Mesenchymal stem cell (in vitro differentiated cells and primary cell): ENCODE measurements at regions not wholly inside any gene's neighbourhood (a gene's known extent, or its start where the extent isn't known, plus 50 kb on each side); places are given as distances from the start of the nearest gene placed in this dataset.

Experiments used
- DNase-seq: peaks from one replicate; pipeline ENCODE4 v3.0.0-alpha.2; 2013
- H2AFZ ChIP-seq: one replicate; pipeline ENCODE4 v1.6.1; 2013; ENCODE audit warnings: low read depth, mild to moderate bottlenecking, control low read depth, inconsistent platforms, low read length, moderate library complexity
- H2AK5ac ChIP-seq: 2 replicates; pipeline ENCODE4 v1.6.1; 2013; ENCODE audit warnings: low read length, moderate library complexity, mild to moderate bottlenecking, inconsistent platforms; ENCODE audit not compliant: severe bottlenecking
- H2BK120ac ChIP-seq: one replicate; pipeline ENCODE4 v1.6.1; 2013; ENCODE audit warnings: low read depth, mild to moderate bottlenecking, inconsistent platforms, low read length, moderate library complexity
- H2BK12ac ChIP-seq, 2 experiments: one replicate each; pipeline ENCODE4 v1.6.1; 2013; ENCODE audit warnings: inconsistent platforms in 2 of 2, low read length in 2 of 2, mild to moderate bottlenecking in 2 of 2, moderate library complexity in 2 of 2, control low read depth in 1 of 2
- H2BK15ac ChIP-seq: one replicate; pipeline ENCODE4 v1.6.1; 2013; ENCODE audit warnings: mild to moderate bottlenecking, low read depth, inconsistent platforms; ENCODE audit not compliant: poor library complexity, severe bottlenecking
- H2BK5ac ChIP-seq: 2 replicates; pipeline ENCODE4 v1.6.1; 2013; ENCODE audit warnings: low read depth, mild to moderate bottlenecking, low read length, control low read depth, inconsistent platforms; ENCODE audit not compliant: poor library complexity, severe bottlenecking
- H3K14ac ChIP-seq, 2 experiments: one replicate each; pipeline ENCODE4 v1.6.1; 2013; ENCODE audit warnings: inconsistent platforms in 2 of 2, low read length in 2 of 2, control low read depth in 1 of 2, mild to moderate bottlenecking in 1 of 2, moderate library complexity in 1 of 2
- H3K18ac ChIP-seq, 2 experiments: one replicate each; pipeline ENCODE4 v1.6.1; 2013; ENCODE audit warnings: inconsistent platforms in 2 of 2, low read length in 2 of 2, control low read depth in 1 of 2, low read depth in 1 of 2, mild to moderate bottlenecking in 1 of 2
- H3K23ac ChIP-seq, 2 experiments: one replicate each; pipeline ENCODE4 v1.6.1; 2013; ENCODE audit warnings: inconsistent platforms in 2 of 2, low read length in 2 of 2, mild to moderate bottlenecking in 2 of 2, moderate library complexity in 2 of 2, control low read depth in 1 of 2
- H3K27ac ChIP-seq: 2 replicates; pipeline ENCODE4 v1.5.1; 2013; ENCODE audit warnings: mild to moderate bottlenecking, moderate library complexity, low read length, control low read depth, inconsistent platforms; ENCODE audit not compliant: poor library complexity, severe bottlenecking
- H3K27me3 ChIP-seq, 2 experiments: 2 replicates each; pipeline versions ENCODE4 v1.6.1 to v1.7.0; 2013; ENCODE audit warnings: low read length in 2 of 2, mild to moderate bottlenecking in 2 of 2, moderate library complexity in 2 of 2, control low read depth in 1 of 2, inconsistent platforms in 1 of 2; ENCODE audit not compliant: control insufficient read depth in 1 of 2, insufficient read depth in 1 of 2
- H3K36me3 ChIP-seq, 2 experiments: 2 replicates each; pipeline versions ENCODE4 v1.6.1 to v1.7.0; 2013; ENCODE audit warnings: low read length in 2 of 2, control low read depth in 1 of 2, inconsistent platforms in 1 of 2, low read depth in 1 of 2, mild to moderate bottlenecking in 1 of 2; ENCODE audit not compliant: insufficient read depth in 2 of 2, control insufficient read depth in 1 of 2
- H3K4ac ChIP-seq, 2 experiments: one replicate each; pipeline ENCODE4 v1.6.1; 2013; ENCODE audit warnings: inconsistent platforms in 2 of 2, low read length in 2 of 2, mild to moderate bottlenecking in 2 of 2, moderate library complexity in 2 of 2, control low read depth in 1 of 2, low read depth in 1 of 2
- H3K4me1 ChIP-seq: 2 replicates; pipeline ENCODE4 v1.6.1; 2013; ENCODE audit warnings: low read depth, low read length, control low read depth; ENCODE audit not compliant: control insufficient read depth, insufficient read depth
- H3K4me2 ChIP-seq: 2 replicates; pipeline ENCODE4 v1.6.1; 2013; ENCODE audit warnings: low read length, mild to moderate bottlenecking, inconsistent platforms; ENCODE audit not compliant: poor library complexity, severe bottlenecking
- H3K4me3 ChIP-seq, 2 experiments: 2 replicates each; pipeline versions ENCODE4 v1.5.1 to v1.7.0; 2013; ENCODE audit warnings: low read length in 2 of 2, mild to moderate bottlenecking in 2 of 2, control low read depth in 1 of 2, low read depth in 1 of 2; ENCODE audit not compliant: insufficient read depth in 1 of 2
- H3K79me1 ChIP-seq: replicated peaks from 2 replicates; pipeline ENCODE4 v1.6.1; 2013; ENCODE audit warnings: mild to moderate bottlenecking, control low read depth, low read length, inconsistent platforms; ENCODE audit not compliant: poor library complexity, severe bottlenecking
- H3K9ac ChIP-seq: 2 replicates; pipeline ENCODE4 v1.7.0; 2013; ENCODE audit warnings: mild to moderate bottlenecking, low read length, moderate library complexity
- H3K9me3 ChIP-seq: 2 replicates; pipeline ENCODE4 v1.7.0; 2013; ENCODE audit warnings: mild to moderate bottlenecking, low read length; ENCODE audit not compliant: control insufficient read depth
- H4K8ac ChIP-seq: one replicate; pipeline ENCODE4 v1.6.1; 2013; ENCODE audit warnings: inconsistent platforms, mild to moderate bottlenecking, low read length, moderate library complexity
- H4K91ac ChIP-seq: one replicate; pipeline ENCODE4 v1.6.1; 2013; ENCODE audit warnings: mild to moderate bottlenecking, low read length, inconsistent platforms
- WGBS: methylation state at CpG from one replicate; pipeline ENCODE4 v1.1.7; 2013; ENCODE audit warnings: mixed read lengths; 5-methylcytosine and 5-hydroxymethylcytosine counted together

DNA sequence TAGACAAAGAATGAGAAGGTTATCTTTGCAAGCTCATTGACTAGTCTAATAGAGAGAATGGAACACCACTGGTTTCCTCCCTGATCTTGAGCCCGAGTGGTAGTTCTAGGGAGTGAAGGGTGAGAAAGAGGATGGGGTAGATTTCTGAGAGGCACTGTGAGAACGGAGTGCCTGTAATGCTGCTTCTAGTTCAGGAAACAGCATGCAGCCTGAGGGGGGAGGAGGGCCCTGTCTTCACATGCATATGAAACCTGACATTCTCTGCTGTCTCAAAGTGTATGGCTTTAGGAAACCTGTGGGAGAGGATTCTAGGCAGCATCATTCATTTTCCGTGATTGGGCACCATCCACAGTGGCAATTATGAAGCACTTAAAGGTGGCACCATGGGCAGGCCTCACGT lies 259.4 kb upstream of the MAN1A1 start:
- Histone ChIP-seq H3K27me3 (no peaks in the 10 kb centered on the region), H3K14ac (no peak overlapping the region), H3K27ac (no peak overlapping the region), H2BK12ac (no peak overlapping the region), H3K4me3 (no peak overlapping the region), H3K4me2 (no peak overlapping the region), H2BK5ac (no peak overlapping the region), H3K18ac (no peak overlapping the region), H3K4me1 (peaks cover 2% of the 10 kb centered on the region), H3K9me3 (no peaks in the 10 kb centered on the region), H3K79me1 (no peaks in the 10 kb centered on the region), H4K8ac (no peak overlapping the region), H3K36me3 (no peaks in the 10 kb centered on the region), H2BK15ac (no peak overlapping the region), H3K23ac (no peak overlapping the region), H3K9ac (no peak overlapping the region), H2AFZ (no peak overlapping the region), H2BK120ac (no peak overlapping the region), H3K4ac (no peak overlapping the region), H4K91ac (no peak overlapping the region), H2AK5ac (no peak overlapping the region)
- no peak for DNase-seq
- 89% methylated on average over 4 of the region's 4 CpGs for WGBS

DNA sequence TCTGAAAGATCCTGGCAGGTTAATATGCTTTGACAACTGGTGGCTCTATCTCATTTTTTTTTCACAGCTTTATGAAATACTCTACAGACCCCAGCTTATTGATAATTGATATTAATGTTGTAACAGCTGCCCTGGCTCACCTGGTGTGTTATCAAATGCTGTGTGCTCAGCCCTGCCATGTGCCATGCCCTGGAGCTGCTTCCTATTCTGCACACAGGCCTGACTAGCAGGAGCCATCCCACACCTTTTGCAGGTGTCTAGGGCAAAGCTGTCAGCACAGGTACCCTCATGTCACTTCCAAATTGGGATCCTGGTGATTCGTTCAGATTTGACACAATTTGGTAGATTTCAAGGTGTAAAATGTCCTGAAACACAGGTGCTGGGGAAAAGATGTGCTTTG lies 254.6 kb upstream of the MAN1A1 start:
- Histone ChIP-seq H3K4ac (no peak overlapping the region), H3K9me3 (no peaks in the 10 kb centered on the region), H3K4me1 (no peaks in the 10 kb centered on the region), H2BK120ac (no peak overlapping the region), H3K9ac (no peak overlapping the region), H3K36me3 (no peaks in the 10 kb centered on the region), H3K27me3 (no peaks in the 10 kb centered on the region), H3K23ac (no peak overlapping the region), H3K4me3 (no peak overlapping the region), H3K4me2 (no peak overlapping the region), H3K79me1 (no peaks in the 10 kb centered on the region), H3K27ac (no peak overlapping the region), H4K8ac (no peak overlapping the region), H2AK5ac (no peak overlapping the region), H2BK12ac (no peak overlapping the region), H3K18ac (peak overlapping the region in 1 of 2 experiments; percentile 37), H2BK15ac (no peak overlapping the region), H4K91ac (no peak overlapping the region), H3K14ac (no peak overlapping the region), H2AFZ (no peak overlapping the region), H2BK5ac (no peak overlapping the region)
- DNase-seq: no peak
- 86% methylated on average over 1 of the region's 1 CpG for WGBS

DNA sequence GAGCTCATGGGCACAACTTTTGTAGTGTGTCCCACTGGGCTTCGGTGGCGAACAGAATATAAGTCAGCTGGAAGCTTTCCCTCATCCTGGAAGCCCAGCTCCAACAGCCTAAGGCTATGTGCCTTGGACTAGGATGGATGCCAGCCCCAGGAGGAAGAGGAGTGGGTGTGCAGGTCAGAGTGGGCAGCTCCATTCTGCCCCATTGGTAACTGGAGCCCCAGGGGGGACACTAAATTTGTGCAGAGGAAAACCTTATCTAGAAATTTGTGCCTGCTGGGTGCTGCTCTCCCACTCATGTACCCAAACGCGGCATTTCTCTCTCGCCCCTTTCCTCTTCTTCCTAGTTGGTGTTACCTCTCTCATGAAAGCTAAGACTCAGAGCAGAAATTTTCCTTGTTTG lies 253.9 kb upstream of the MAN1A1 start:
- no peaks in the 10 kb centered on the region for H3K36me3 ChIP-seq
- no peak overlapping the region for H3K18ac ChIP-seq
- H3K9me3 ChIP-seq: no peaks in the 10 kb centered on the region
- H3K9ac ChIP-seq: no peak overlapping the region
- no peak overlapping the region for H2BK5ac ChIP-seq
- H3K27me3 ChIP-seq: no peaks in the 10 kb centered on the region
- no peak overlapping the region for H2BK120ac ChIP-seq
- H4K8ac ChIP-seq: no peak overlapping the region
- H2AK5ac ChIP-seq: no peak overlapping the region
- H3K4ac ChIP-seq: no peak overlapping the region
- no peak overlapping the region for H3K23ac ChIP-seq
- no peak overlapping the region for H3K4me3 ChIP-seq
- no peak overlapping the region for H3K27ac ChIP-seq
- DNase-seq: no peak
- H3K4me1 ChIP-seq: no peaks in the 10 kb centered on the region
- H2BK15ac ChIP-seq: no peak overlapping the region
- H2BK12ac ChIP-seq: peak overlapping the region in 1 of 2 experiments; percentile 1
- H2AFZ ChIP-seq: no peak overlapping the region
- no peak overlapping the region for H3K4me2 ChIP-seq
- WGBS: 94% methylated on average over 5 of the region's 5 CpGs
- H3K14ac ChIP-seq: no peak overlapping the region
- H4K91ac ChIP-seq: no peak overlapping the region
- no peaks in the 10 kb centered on the region for H3K79me1 ChIP-seq

DNA sequence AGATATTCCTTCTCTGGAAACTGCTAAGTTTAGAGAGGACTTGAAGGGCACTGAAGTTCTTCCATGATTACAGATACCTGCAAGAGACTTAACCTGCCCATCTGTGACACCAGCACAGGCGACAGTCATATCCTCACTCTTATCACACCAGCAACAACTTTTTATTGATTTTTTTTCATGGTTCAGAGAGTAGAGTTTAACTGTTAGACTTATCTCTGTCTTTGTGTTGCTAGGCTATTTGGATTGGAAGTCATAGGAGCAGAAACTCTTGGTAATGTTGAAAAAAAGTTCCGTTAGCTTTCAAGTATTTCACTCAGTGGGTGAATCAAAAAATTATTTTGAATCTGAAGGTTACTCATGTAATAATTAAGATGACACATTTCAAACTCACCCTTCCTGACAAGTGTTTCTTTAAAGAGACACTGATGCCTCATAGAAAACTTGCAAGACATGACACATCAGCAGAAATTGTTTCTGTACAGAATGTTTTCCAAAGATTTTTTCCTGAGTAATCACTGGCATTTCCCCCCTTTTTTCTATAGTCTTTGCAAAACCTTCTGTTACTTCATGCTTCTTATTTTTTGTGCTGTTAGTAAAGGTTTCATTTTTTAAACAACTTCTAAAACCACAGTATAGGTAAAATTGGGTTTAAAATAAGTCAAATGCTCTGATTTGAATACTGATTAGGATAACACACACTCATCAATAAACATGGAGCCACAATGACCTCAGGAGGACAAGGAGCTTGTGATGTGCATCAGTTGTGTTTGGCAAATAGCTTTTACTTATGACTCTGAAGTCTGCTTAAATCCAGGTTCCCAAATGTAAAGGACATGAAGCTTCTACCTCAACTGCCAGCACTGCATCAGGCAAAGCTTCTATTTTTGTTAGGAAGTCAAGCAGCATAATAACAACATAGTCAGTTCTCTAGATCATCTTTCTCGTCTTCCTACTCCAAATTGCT lies 252.9 kb upstream of the MAN1A1 start:
- H3K36me3 ChIP-seq: no peaks in the 10 kb centered on the region
- H4K91ac ChIP-seq: no peak overlapping the region
- no peak overlapping the region for H2BK120ac ChIP-seq
- H3K4ac ChIP-seq: no peak overlapping the region
- H2AK5ac ChIP-seq: no peak overlapping the region
- H3K23ac ChIP-seq: no peak overlapping the region
- H3K4me1 ChIP-seq: no peaks in the 10 kb centered on the region
- H2BK12ac ChIP-seq: no peak overlapping the region
- peak overlapping the region; percentile 68 for H3K9ac ChIP-seq
- peak overlapping the region in 1 of 2 experiments; percentile 19 for H3K4me3 ChIP-seq
- H3K18ac ChIP-seq: peak overlapping the region in 1 of 2 experiments; percentile 21
- H3K4me2 ChIP-seq: no peak overlapping the region
- WGBS: no CpG with 5 or more reads among the region's 3 CpGs
- no peak overlapping the region for H4K8ac ChIP-seq
- no peak overlapping the region for H2BK15ac ChIP-seq
- H3K14ac ChIP-seq: no peak overlapping the region
- no peaks in the 10 kb centered on the region for H3K79me1 ChIP-seq
- H3K9me3 ChIP-seq: no peaks in the 10 kb centered on the region
- H3K27ac ChIP-seq: no peak overlapping the region
- no peak overlapping the region for H2BK5ac ChIP-seq
- H2AFZ ChIP-seq: no peak overlapping the region
- DNase-seq: peak; percentile 33
- no peaks in the 10 kb centered on the region for H3K27me3 ChIP-seq
